ENCODE measurements at regions not wholly inside any gene's neighbourhood (a gene's known extent, or its start where the extent isn't known, plus 50 kb on each side); places are given as distances from the start of the nearest gene placed in this dataset.

- Histone ChIP-seq H3K9ac (ENCODE audit: low read depth in 1 of 2, low read length in 2 of 2) (no peak overlapping the region), H3K36me3 (ENCODE audit: control insufficient read depth in 4 of 4, insufficient read depth in 3 of 4, low read depth in 1 of 4, low read length in 3 of 4) (no peaks in the 10 kb centered on the region), H3K27ac (ENCODE audit: low read depth in 1 of 2, low read length in 2 of 2) (no peak overlapping the region), H3K4me1 (ENCODE audit: control insufficient read depth in 4 of 4, insufficient read depth in 4 of 4, low read length in 3 of 4) (no peaks in the 10 kb centered on the region), H3K4me3 (ENCODE audit: low read depth in 1 of 3, low read length in 3 of 3) (no peak overlapping the region), H3K27me3 (ENCODE audit: control insufficient read depth in 4 of 4, insufficient read depth in 4 of 4, low read length in 3 of 4) (no peaks in the 10 kb centered on the region), H3K9me3 (ENCODE audit: control insufficient read depth in 4 of 4, low read length in 3 of 4) (no peaks in the 10 kb centered on the region)
- 76% methylated on average over 4 of the region's 4 CpGs for WGBS
- no peak for DNase-seq (ENCODE audit: low spot score)
- TF ChIP-seq JUND (IDR thresholded peaks at IDR 0.05) (no peak), FOXA2 (IDR thresholded peaks at IDR 0.05) (no peak), ZBTB33 (IDR thresholded peaks at IDR 0.05) (no peak), TAF1 (conservative IDR thresholded peaks at IDR 0.05) (no peak), MAX (IDR thresholded peaks at IDR 0.05) (no peak), ATF3 (IDR thresholded peaks at IDR 0.05) (no peak), HNF4G (IDR thresholded peaks at IDR 0.05) (no peak), GABPA (IDR thresholded peaks at IDR 0.05 in 1 of 2, conservative IDR thresholded peaks at IDR 0.05 in 1 of 2) (no peak), YY1 (IDR thresholded peaks at IDR 0.05) (no peak), EGR1 (IDR thresholded peaks at IDR 0.05; ENCODE audit: low read depth in 2 of 2) (no peak), HNF4A (conservative IDR thresholded peaks at IDR 0.05) (no peak), RAD21 (IDR thresholded peaks at IDR 0.05) (no peak)
Measured at GRCh38 chr17:53891726-53892125, 69.0 kb downstream of the KIF2B start.

GRCh38 chr17:53892222-53892621, 69.5 kb downstream of the KIF2B start:
- no peaks in the 10 kb centered on the region for H3K27me3 ChIP-seq (ENCODE audit: control insufficient read depth in 4 of 4, insufficient read depth in 4 of 4, low read length in 3 of 4)
- no peak overlapping the region for H3K4me3 ChIP-seq (ENCODE audit: low read depth in 1 of 3, low read length in 3 of 3)
- no peaks in the 10 kb centered on the region for H3K36me3 ChIP-seq (ENCODE audit: control insufficient read depth in 4 of 4, insufficient read depth in 3 of 4, low read depth in 1 of 4, low read length in 3 of 4)
- no peaks in the 10 kb centered on the region for H3K4me1 ChIP-seq (ENCODE audit: control insufficient read depth in 4 of 4, insufficient read depth in 4 of 4, low read length in 3 of 4)
- H3K9ac ChIP-seq (ENCODE audit: low read depth in 1 of 2, low read length in 2 of 2): no peak overlapping the region
- H3K27ac ChIP-seq (ENCODE audit: low read depth in 1 of 2, low read length in 2 of 2): no peak overlapping the region
- H3K9me3 ChIP-seq (ENCODE audit: control insufficient read depth in 4 of 4, low read length in 3 of 4): no peaks in the 10 kb centered on the region
- WGBS: 84% methylated on average over 3 of the region's 3 CpGs
- no peak for DNase-seq (ENCODE audit: low spot score)
- TF ChIP-seq RXRA (IDR thresholded peaks at IDR 0.05) (no peak), SP1 (IDR thresholded peaks at IDR 0.05) (no peak), ATF3 (IDR thresholded peaks at IDR 0.05) (no peak), EGR1 (IDR thresholded peaks at IDR 0.05; ENCODE audit: low read depth in 2 of 2) (no peak), FOXA1 (IDR thresholded peaks at IDR 0.05) (no peak), JUND (IDR thresholded peaks at IDR 0.05) (no peak), ZBTB33 (IDR thresholded peaks at IDR 0.05) (no peak), YY1 (IDR thresholded peaks at IDR 0.05) (no peak), HNF4A (conservative IDR thresholded peaks at IDR 0.05) (no peak), REST (IDR thresholded peaks at IDR 0.05) (no peak), TAF1 (conservative IDR thresholded peaks at IDR 0.05) (no peak)

Data from liver (tissue), 7 donors.